ENCODE measurements at regions not wholly inside any gene's neighbourhood (a gene's known extent, or its start where the extent isn't known, plus 50 kb on each side); places are given as distances from the start of the nearest gene placed in this dataset.
"Not testable (repeated sequence)": the region's sequence is repeated elsewhere in the genome, so short reads cannot be mapped to it uniquely, and the experiment has no call there.

GRCh38 chr15:38115121-38115520, 137.5 kb upstream of the SPRED1 start:
- no peaks in the 10 kb centered on the region for H3K9me3 Mint-ChIP-seq
- no peak overlapping the region for H3K27ac Mint-ChIP-seq
- H3K36me3 Mint-ChIP-seq (ENCODE audit: low read depth) = no peaks in the 10 kb centered on the region
- H3K4me1 Mint-ChIP-seq (ENCODE audit: low read depth) = peaks cover 4% of the 10 kb centered on the region
- peaks cover 20% of the 10 kb centered on the region for H3K27me3 Mint-ChIP-seq
- no peak overlapping the region for H3K4me3 Mint-ChIP-seq

GRCh38 chr15:38117781-38118180, 134.9 kb upstream of the SPRED1 start:
- H3K27ac Mint-ChIP-seq = no peak overlapping the region
- no peaks in the 10 kb centered on the region for H3K36me3 Mint-ChIP-seq (ENCODE audit: low read depth)
- peaks cover 39% of the 10 kb centered on the region for H3K27me3 Mint-ChIP-seq
- H3K9me3 Mint-ChIP-seq = peaks cover 5% of the 10 kb centered on the region
- no peaks in the 10 kb centered on the region for H3K4me1 Mint-ChIP-seq (ENCODE audit: low read depth)
- H3K4me3 Mint-ChIP-seq = no peak overlapping the region

- H3K4me3 Mint-ChIP-seq; H3K4me1 Mint-ChIP-seq (ENCODE audit: low read depth); H3K27ac Mint-ChIP-seq; H3K9me3 Mint-ChIP-seq; H3K36me3 Mint-ChIP-seq (ENCODE audit: low read depth): not testable (repeated sequence)
- peaks cover 27% of the 10 kb centered on the region for H3K27me3 Mint-ChIP-seq
Observed at GRCh38 chr15:38119865-38120264, 132.8 kb upstream of the SPRED1 start.

GRCh38 chr15:38127306-38127771, 125.3 kb upstream of the SPRED1 start:
- H3K27ac Mint-ChIP-seq = no peak overlapping the region
- H3K4me3 Mint-ChIP-seq = no peak overlapping the region
- H3K36me3 Mint-ChIP-seq (ENCODE audit: low read depth) = no peaks in the 10 kb centered on the region
- H3K27me3 Mint-ChIP-seq = peaks cover 37% of the 10 kb centered on the region
- peaks cover 32% of the 10 kb centered on the region for H3K4me1 Mint-ChIP-seq (ENCODE audit: low read depth)
- no peaks in the 10 kb centered on the region for H3K9me3 Mint-ChIP-seq

GRCh38 chr15:38128341-38128781, 124.3 kb upstream of the SPRED1 start:
- H3K27me3 Mint-ChIP-seq = peaks cover 30% of the 10 kb centered on the region
- H3K4me3 Mint-ChIP-seq = no peak overlapping the region
- H3K36me3 Mint-ChIP-seq (ENCODE audit: low read depth) = no peaks in the 10 kb centered on the region
- H3K27ac Mint-ChIP-seq = peak overlapping the region; percentile 38
- H3K9me3 Mint-ChIP-seq = no peaks in the 10 kb centered on the region
- H3K4me1 Mint-ChIP-seq (ENCODE audit: low read depth) = peaks cover 32% of the 10 kb centered on the region

- Mint-ChIP-seq H3K27ac (no peak overlapping the region), H3K9me3 (no peaks in the 10 kb centered on the region), H3K4me3 (no peak overlapping the region), H3K36me3 (ENCODE audit: low read depth) (no peaks in the 10 kb centered on the region), H3K4me1 (ENCODE audit: low read depth) (peaks cover 32% of the 10 kb centered on the region), H3K27me3 (peaks cover 30% of the 10 kb centered on the region)
Observed at GRCh38 chr15:38128921-38129320, 123.7 kb upstream of the SPRED1 start.

- Mint-ChIP-seq H3K9me3 (no peaks in the 10 kb centered on the region), H3K4me1 (ENCODE audit: low read depth) (peaks cover 32% of the 10 kb centered on the region), H3K36me3 (ENCODE audit: low read depth) (no peaks in the 10 kb centered on the region), H3K4me3 (peak overlapping the region; percentile 14), H3K27ac (peak overlapping the region; percentile 80), H3K27me3 (peaks cover 33% of the 10 kb centered on the region)
Observed at GRCh38 chr15:38129531-38130204, 123.0 kb upstream of the SPRED1 start.

- Mint-ChIP-seq H3K27me3 (peaks cover 38% of the 10 kb centered on the region), H3K4me3 (no peak overlapping the region), H3K36me3 (ENCODE audit: low read depth) (no peaks in the 10 kb centered on the region), H3K4me1 (ENCODE audit: low read depth) (peaks cover 32% of the 10 kb centered on the region), H3K9me3 (no peaks in the 10 kb centered on the region), H3K27ac (peak overlapping the region; percentile 80)
Observed at GRCh38 chr15:38130205-38130567, 122.5 kb upstream of the SPRED1 start.

GRCh38 chr15:38130740-38131498, 121.7 kb upstream of the SPRED1 start:
- no peak overlapping the region for H3K4me3 Mint-ChIP-seq

GRCh38 chr15:38134252-38134651, 118.4 kb upstream of the SPRED1 start:
- Mint-ChIP-seq H3K36me3 (ENCODE audit: low read depth) (no peaks in the 10 kb centered on the region), H3K4me3 (no peak overlapping the region), H3K27me3 (peaks cover 34% of the 10 kb centered on the region), H3K4me1 (ENCODE audit: low read depth) (peaks cover 20% of the 10 kb centered on the region), H3K27ac (no peak overlapping the region), H3K9me3 (peaks cover 3% of the 10 kb centered on the region)

More at GRCh38 chr15:38130740-38131498, 121.7 kb upstream of the SPRED1 start:
- H3K27ac Mint-ChIP-seq = no peak overlapping the region
- peaks cover 3% of the 10 kb centered on the region for H3K9me3 Mint-ChIP-seq
- H3K36me3 Mint-ChIP-seq (ENCODE audit: low read depth) = no peaks in the 10 kb centered on the region
- H3K4me1 Mint-ChIP-seq (ENCODE audit: low read depth) = peaks cover 32% of the 10 kb centered on the region
- H3K27me3 Mint-ChIP-seq = peaks cover 38% of the 10 kb centered on the region

GRCh38 chr15:38142195-38142594, 110.4 kb upstream of the SPRED1 start:
- H3K36me3 Mint-ChIP-seq (ENCODE audit: low read depth); H3K4me3 Mint-ChIP-seq; H3K4me1 Mint-ChIP-seq (ENCODE audit: low read depth); H3K27ac Mint-ChIP-seq; H3K9me3 Mint-ChIP-seq: not testable (repeated sequence)
- peaks cover 13% of the 10 kb centered on the region for H3K27me3 Mint-ChIP-seq

- Mint-ChIP-seq H3K36me3 (ENCODE audit: low read depth) (no peaks in the 10 kb centered on the region), H3K4me1 (ENCODE audit: low read depth) (no peaks in the 10 kb centered on the region), H3K9me3 (peaks cover 3% of the 10 kb centered on the region), H3K27me3 (peaks cover 14% of the 10 kb centered on the region), H3K4me3 (no peak overlapping the region), H3K27ac (no peak overlapping the region)
Observed at GRCh38 chr15:38144921-38145320, 107.7 kb upstream of the SPRED1 start.

- no peak overlapping the region for H3K27ac Mint-ChIP-seq
- peaks cover 18% of the 10 kb centered on the region for H3K27me3 Mint-ChIP-seq
- peaks cover 7% of the 10 kb centered on the region for H3K9me3 Mint-ChIP-seq
- no peak overlapping the region for H3K4me3 Mint-ChIP-seq
- H3K4me1 Mint-ChIP-seq (ENCODE audit: low read depth) = no peaks in the 10 kb centered on the region
- no peaks in the 10 kb centered on the region for H3K36me3 Mint-ChIP-seq (ENCODE audit: low read depth)
Observed at GRCh38 chr15:38145651-38146111, 107.0 kb upstream of the SPRED1 start.

- Mint-ChIP-seq H3K27me3 (peaks cover 18% of the 10 kb centered on the region), H3K27ac (no peak overlapping the region), H3K36me3 (ENCODE audit: low read depth) (no peaks in the 10 kb centered on the region), H3K4me3 (no peak overlapping the region), H3K4me1 (ENCODE audit: low read depth) (no peaks in the 10 kb centered on the region), H3K9me3 (peaks cover 7% of the 10 kb centered on the region)
Observed at GRCh38 chr15:38147246-38147645, 105.4 kb upstream of the SPRED1 start.

GRCh38 chr15:38148471-38148870, 104.2 kb upstream of the SPRED1 start:
- Mint-ChIP-seq H3K36me3 (ENCODE audit: low read depth) (no peaks in the 10 kb centered on the region), H3K4me3 (no peak overlapping the region), H3K27ac (no peak overlapping the region), H3K9me3 (peaks cover 4% of the 10 kb centered on the region), H3K27me3 (peaks cover 12% of the 10 kb centered on the region), H3K4me1 (ENCODE audit: low read depth) (no peaks in the 10 kb centered on the region)
